ENCODE measurements at regions not wholly inside any gene's neighbourhood (a gene's known extent, or its start where the extent isn't known, plus 50 kb on each side); places are given as distances from the start of the nearest gene placed in this dataset.
A peak's percentile ranks its signal among the peaks of the same experiment; 100 is the strongest.
"Not testable (repeated sequence)": the region's sequence is repeated elsewhere in the genome, so short reads cannot be mapped to it uniquely, and the experiment has no call there.

GRCh38 chr9:71270554-71270953 lies 149.1 kb upstream of the TRPM3 start:
- DNase-seq (ENCODE audit: low spot score): no peak

GRCh38 chr9:71269859-71270258 lies 148.4 kb upstream of the TRPM3 start:
- DNase-seq (ENCODE audit: low spot score): no peak

GRCh38 chr9:71268871-71269635 lies 147.6 kb upstream of the TRPM3 start:
- no peak for DNase-seq (ENCODE audit: low spot score)

GRCh38 chr9:71263451-71263850 lies 142.0 kb upstream of the TRPM3 start:
- DNase-seq (ENCODE audit: low spot score): no peak

- DNase-seq (ENCODE audit: low spot score): not testable (repeated sequence)
Observed at GRCh38 chr9:71260419-71260818, 139.0 kb upstream of the TRPM3 start.

- DNase-seq (ENCODE audit: low spot score): no peak
Observed at GRCh38 chr9:71254592-71255277, 133.3 kb upstream of the TRPM3 start.

GRCh38 chr9:71253011-71253410 lies 131.6 kb upstream of the TRPM3 start:
- no peak for DNase-seq (ENCODE audit: low spot score)

- no peak for DNase-seq (ENCODE audit: low spot score)
Observed at GRCh38 chr9:71250581-71250980, 129.2 kb upstream of the TRPM3 start.

GRCh38 chr9:71249729-71250317 lies 128.4 kb upstream of the TRPM3 start:
- peak; percentile 77 for DNase-seq (ENCODE audit: low spot score)

- DNase-seq (ENCODE audit: low spot score): no peak
Observed at GRCh38 chr9:71245651-71246050, 124.2 kb upstream of the TRPM3 start.

GRCh38 chr9:71243951-71244350 lies 122.5 kb upstream of the TRPM3 start:
- DNase-seq (ENCODE audit: low spot score): no peak

- no peak for DNase-seq (ENCODE audit: low spot score)
Observed at GRCh38 chr9:71242081-71242480, 120.7 kb upstream of the TRPM3 start.

GRCh38 chr9:71237051-71237450 lies 115.6 kb upstream of the TRPM3 start:
- DNase-seq (ENCODE audit: low spot score): no peak

- DNase-seq (ENCODE audit: low spot score): no peak
Observed at GRCh38 chr9:71233646-71234045, 112.2 kb upstream of the TRPM3 start.

GRCh38 chr9:71223953-71224538 lies 102.6 kb upstream of the TRPM3 start:
- DNase-seq (ENCODE audit: low spot score): no peak

GRCh38 chr9:71218774-71219173 lies 97.4 kb upstream of the TRPM3 start:
- DNase-seq (ENCODE audit: low spot score): no peak

- DNase-seq (ENCODE audit: low spot score): no peak
Observed at GRCh38 chr9:71213633-71214032, 92.2 kb upstream of the TRPM3 start.

- no peak for DNase-seq (ENCODE audit: low spot score)
Observed at GRCh38 chr9:71210326-71210725, 88.9 kb upstream of the TRPM3 start.

- no peak for DNase-seq (ENCODE audit: low spot score)
Observed at GRCh38 chr9:71209890-71210289, 88.5 kb upstream of the TRPM3 start.

GRCh38 chr9:71202931-71203330 lies 81.5 kb upstream of the TRPM3 start:
- DNase-seq (ENCODE audit: low spot score): no peak

GRCh38 chr9:71191708-71192107 lies 70.3 kb upstream of the TRPM3 start:
- no peak for DNase-seq (ENCODE audit: low spot score)

- DNase-seq (ENCODE audit: low spot score): no peak
Observed at GRCh38 chr9:71183251-71183650, 61.8 kb upstream of the TRPM3 start.

- DNase-seq (ENCODE audit: low spot score): no peak
Observed at GRCh38 chr9:71179183-71179582, 57.8 kb upstream of the TRPM3 start.

Measured in kidney capillary endothelial cell (primary cell).